ES-I3 (cell line): ENCODE measurements at regions not wholly inside any gene's neighbourhood (a gene's known extent, or its start where the extent isn't known, plus 50 kb on each side); places are given as distances from the start of the nearest gene placed in this dataset.

ENCODE experiments used
- H3K36me3 ChIP-seq: 2 replicates; pipeline ENCODE4 v1.6.1; 2013; ENCODE audit warnings: mild to moderate bottlenecking, low read length, control low read depth, moderate library complexity; ENCODE audit not compliant: insufficient read depth
- H3K4me1 ChIP-seq: 2 replicates; pipeline ENCODE4 v1.6.1; 2013; ENCODE audit warnings: mild to moderate bottlenecking, control low read depth, low read length; ENCODE audit not compliant: insufficient read depth
- H3K9ac ChIP-seq: 2 replicates; pipeline ENCODE4 v1.6.1; 2013; ENCODE audit warnings: low read depth, mild to moderate bottlenecking, low read length, moderate library complexity
- H3K9me3 ChIP-seq: 2 replicates; pipeline ENCODE4 v1.6.1; 2013; ENCODE audit warnings: mild to moderate bottlenecking, low read length, moderate library complexity; ENCODE audit not compliant: control insufficient read depth, insufficient read depth

- Histone ChIP-seq H3K9ac (no peak overlapping the region), H3K36me3 (no peaks in the 10 kb centered on the region), H3K4me1 (no peaks in the 10 kb centered on the region), H3K9me3 (no peaks in the 10 kb centered on the region)
Observed at GRCh38 chr2:196244516-196244915, 73.1 kb upstream of the STK17B start.

GRCh38 chr2:196244966-196245365 is 73.6 kb upstream of the STK17B start:
- Histone ChIP-seq H3K9ac (no peak overlapping the region), H3K36me3 (no peaks in the 10 kb centered on the region), H3K4me1 (no peaks in the 10 kb centered on the region), H3K9me3 (no peaks in the 10 kb centered on the region)

GRCh38 chr2:196245378-196246140 is 74.2 kb upstream of the STK17B start:
- Histone ChIP-seq H3K4me1 (no peaks in the 10 kb centered on the region), H3K9me3 (no peaks in the 10 kb centered on the region), H3K36me3 (no peaks in the 10 kb centered on the region), H3K9ac (no peak overlapping the region)

- Histone ChIP-seq H3K4me1 (no peaks in the 10 kb centered on the region), H3K9me3 (no peaks in the 10 kb centered on the region), H3K36me3 (no peaks in the 10 kb centered on the region), H3K9ac (no peak overlapping the region)
Observed at GRCh38 chr2:196247114-196247975, 76.0 kb upstream of the STK17B start.

GRCh38 chr2:196247976-196248280 is 76.5 kb upstream of the STK17B start:
- Histone ChIP-seq H3K36me3 (no peaks in the 10 kb centered on the region), H3K4me1 (no peaks in the 10 kb centered on the region), H3K9ac (no peak overlapping the region), H3K9me3 (no peaks in the 10 kb centered on the region)

GRCh38 chr2:196248467-196249094 is 77.2 kb upstream of the STK17B start:
- Histone ChIP-seq H3K9me3 (no peaks in the 10 kb centered on the region), H3K9ac (no peak overlapping the region), H3K4me1 (no peaks in the 10 kb centered on the region)

GRCh38 chr2:196249171-196249570 is 77.8 kb upstream of the STK17B start:
- no peak overlapping the region for H3K9ac ChIP-seq
- no peaks in the 10 kb centered on the region for H3K4me1 ChIP-seq
- no peaks in the 10 kb centered on the region for H3K36me3 ChIP-seq
- H3K9me3 ChIP-seq, result no peaks in the 10 kb centered on the region

More at GRCh38 chr2:196248467-196249094, 77.2 kb upstream of the STK17B start:
- H3K36me3 ChIP-seq, result no peaks in the 10 kb centered on the region

GRCh38 chr2:196249860-196250259 is 78.5 kb upstream of the STK17B start:
- Histone ChIP-seq H3K36me3 (no peaks in the 10 kb centered on the region), H3K4me1 (no peaks in the 10 kb centered on the region), H3K9ac (no peak overlapping the region), H3K9me3 (no peaks in the 10 kb centered on the region)

- Histone ChIP-seq H3K4me1 (no peaks in the 10 kb centered on the region), H3K36me3 (no peaks in the 10 kb centered on the region), H3K9ac (no peak overlapping the region), H3K9me3 (no peaks in the 10 kb centered on the region)
Observed at GRCh38 chr2:196251132-196251531, 79.8 kb upstream of the STK17B start.

GRCh38 chr2:196252408-196253115 is 81.2 kb upstream of the STK17B start:
- H3K4me1 ChIP-seq, result no peaks in the 10 kb centered on the region
- no peaks in the 10 kb centered on the region for H3K36me3 ChIP-seq
- H3K9me3 ChIP-seq, result no peaks in the 10 kb centered on the region
- H3K9ac ChIP-seq, result no peak overlapping the region

GRCh38 chr2:196253116-196253480 is 81.7 kb upstream of the STK17B start:
- Histone ChIP-seq H3K4me1 (no peaks in the 10 kb centered on the region), H3K9ac (no peak overlapping the region), H3K9me3 (no peaks in the 10 kb centered on the region), H3K36me3 (no peaks in the 10 kb centered on the region)

- Histone ChIP-seq H3K4me1 (no peaks in the 10 kb centered on the region), H3K9ac (no peak overlapping the region), H3K36me3 (no peaks in the 10 kb centered on the region), H3K9me3 (no peaks in the 10 kb centered on the region)
Observed at GRCh38 chr2:196256585-196256984, 85.2 kb upstream of the STK17B start.

GRCh38 chr2:196257086-196257485 is 85.7 kb upstream of the STK17B start:
- no peak overlapping the region for H3K9ac ChIP-seq
- H3K4me1 ChIP-seq, result no peaks in the 10 kb centered on the region
- H3K9me3 ChIP-seq, result no peaks in the 10 kb centered on the region
- H3K36me3 ChIP-seq, result no peaks in the 10 kb centered on the region

GRCh38 chr2:196258407-196258806 is 87.0 kb upstream of the STK17B start:
- H3K4me1 ChIP-seq, result no peaks in the 10 kb centered on the region
- no peaks in the 10 kb centered on the region for H3K9me3 ChIP-seq
- H3K9ac ChIP-seq, result no peak overlapping the region

More at GRCh38 chr2:196258407-196258806, 87.0 kb upstream of the STK17B start:
- H3K36me3 ChIP-seq, result no peaks in the 10 kb centered on the region
